Epithelial cell of proximal tubule (primary cell): ENCODE measurements at regions not wholly inside any gene's neighbourhood (a gene's known extent, or its start where the extent isn't known, plus 50 kb on each side); places are given as distances from the start of the nearest gene placed in this dataset.

ENCODE experiments used
- DNase-seq: peaks from one replicate; pipeline ENCODE4 v3.0.0-alpha.2; 2011; ENCODE audit warnings: low read depth
- H3K4me3 ChIP-seq: 2 replicates; pipeline ENCODE4 v1.5.1; 2011; ENCODE audit warnings: low read depth, mild to moderate bottlenecking, low read length
- TF ChIP-seq, protein P1 (sequence below): conservative IDR thresholded peaks from 2 replicates; pipeline ENCODE4 v1.5.1; 2012; ENCODE audit warnings: low read depth, mild to moderate bottlenecking, low read length

DNA sequence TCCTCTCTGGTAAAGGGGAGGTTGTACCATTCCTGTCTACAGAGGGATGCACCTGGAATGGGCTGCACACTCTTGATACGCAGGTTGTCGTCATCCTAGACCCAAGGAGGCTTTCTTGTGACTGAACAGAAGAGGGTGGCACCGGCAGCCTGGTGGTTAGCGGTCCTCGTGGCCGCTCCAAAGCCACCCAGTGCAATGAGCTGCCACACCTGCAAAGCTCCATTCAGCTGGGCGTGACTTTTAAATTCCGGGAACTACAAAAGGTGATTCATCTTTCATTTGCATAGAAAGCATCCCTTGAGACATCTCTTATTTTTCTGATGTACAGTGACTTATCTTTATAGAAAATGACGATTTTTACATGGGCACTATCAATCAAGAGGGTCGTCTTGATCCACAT, 286.1 kb upstream of the IRX1 start:
- TF ChIP-seq, protein P1, sequence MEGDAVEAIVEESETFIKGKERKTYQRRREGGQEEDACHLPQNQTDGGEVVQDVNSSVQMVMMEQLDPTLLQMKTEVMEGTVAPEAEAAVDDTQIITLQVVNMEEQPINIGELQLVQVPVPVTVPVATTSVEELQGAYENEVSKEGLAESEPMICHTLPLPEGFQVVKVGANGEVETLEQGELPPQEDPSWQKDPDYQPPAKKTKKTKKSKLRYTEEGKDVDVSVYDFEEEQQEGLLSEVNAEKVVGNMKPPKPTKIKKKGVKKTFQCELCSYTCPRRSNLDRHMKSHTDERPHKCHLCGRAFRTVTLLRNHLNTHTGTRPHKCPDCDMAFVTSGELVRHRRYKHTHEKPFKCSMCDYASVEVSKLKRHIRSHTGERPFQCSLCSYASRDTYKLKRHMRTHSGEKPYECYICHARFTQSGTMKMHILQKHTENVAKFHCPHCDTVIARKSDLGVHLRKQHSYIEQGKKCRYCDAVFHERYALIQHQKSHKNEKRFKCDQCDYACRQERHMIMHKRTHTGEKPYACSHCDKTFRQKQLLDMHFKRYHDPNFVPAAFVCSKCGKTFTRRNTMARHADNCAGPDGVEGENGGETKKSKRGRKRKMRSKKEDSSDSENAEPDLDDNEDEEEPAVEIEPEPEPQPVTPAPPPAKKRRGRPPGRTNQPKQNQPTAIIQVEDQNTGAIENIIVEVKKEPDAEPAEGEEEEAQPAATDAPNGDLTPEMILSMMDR, result no peak
- no peak overlapping the region for H3K4me3 ChIP-seq
- DNase-seq, result no peak

DNA sequence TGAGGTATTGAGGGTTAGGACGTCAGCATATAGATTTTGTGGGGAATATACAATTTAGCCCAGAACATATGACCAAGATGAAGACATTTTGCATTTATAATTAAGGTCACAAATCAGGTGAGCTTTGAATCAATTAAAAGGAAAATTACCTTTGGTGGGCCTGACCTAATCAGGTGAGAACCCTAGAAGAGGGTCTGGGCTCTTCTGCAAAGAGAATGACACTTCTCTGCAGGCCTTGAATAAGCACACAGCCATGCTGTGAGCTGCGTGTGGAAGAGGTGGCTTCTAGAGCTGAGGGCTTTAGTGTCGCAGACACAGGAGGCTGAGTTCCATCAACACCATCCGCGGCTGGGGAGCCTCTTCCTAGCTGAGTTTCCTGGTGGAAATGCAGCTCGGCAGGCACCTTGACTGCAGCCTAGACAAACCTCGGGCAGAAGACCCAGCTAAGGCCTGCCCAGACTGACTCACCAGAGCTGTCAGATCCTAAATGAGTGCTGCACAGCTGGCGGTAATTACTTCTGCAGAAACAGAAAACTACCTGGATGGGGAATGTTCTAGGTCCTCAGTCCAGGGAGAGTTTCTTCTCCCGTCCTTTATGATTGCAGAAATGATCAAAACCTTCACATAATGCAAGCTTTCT, 287.5 kb upstream of the IRX1 start:
- DNase-seq, result no peak

DNA sequence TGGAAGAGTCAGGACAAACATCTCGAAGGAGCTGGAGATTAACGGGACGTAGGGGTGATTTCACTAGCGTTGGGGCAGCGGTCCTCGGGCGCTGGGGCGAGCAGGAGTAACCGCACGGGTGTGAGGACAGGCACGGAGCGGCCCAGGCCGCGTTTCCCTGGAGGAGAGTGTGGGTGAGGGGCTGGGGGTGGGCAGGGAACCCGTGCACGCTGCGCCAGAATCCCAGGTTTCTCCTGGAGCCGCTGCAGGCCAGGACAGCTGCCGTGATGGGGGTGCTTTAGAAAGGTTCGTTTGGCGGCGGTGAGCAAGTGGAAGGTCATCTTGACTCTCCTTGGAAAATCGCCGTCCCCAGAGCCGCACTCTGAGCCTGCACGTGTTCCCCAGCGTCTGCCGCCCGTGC, 290.2 kb upstream of the IRX1 start:
- TF ChIP-seq, protein P1, result no peak
- DNase-seq, result no peak
- H3K4me3 ChIP-seq, result no peak overlapping the region

More for the DNA sequence above, 287.5 kb upstream of the IRX1 start:
- TF ChIP-seq, protein P1, result no peak
- H3K4me3 ChIP-seq, result no peak overlapping the region

DNA sequence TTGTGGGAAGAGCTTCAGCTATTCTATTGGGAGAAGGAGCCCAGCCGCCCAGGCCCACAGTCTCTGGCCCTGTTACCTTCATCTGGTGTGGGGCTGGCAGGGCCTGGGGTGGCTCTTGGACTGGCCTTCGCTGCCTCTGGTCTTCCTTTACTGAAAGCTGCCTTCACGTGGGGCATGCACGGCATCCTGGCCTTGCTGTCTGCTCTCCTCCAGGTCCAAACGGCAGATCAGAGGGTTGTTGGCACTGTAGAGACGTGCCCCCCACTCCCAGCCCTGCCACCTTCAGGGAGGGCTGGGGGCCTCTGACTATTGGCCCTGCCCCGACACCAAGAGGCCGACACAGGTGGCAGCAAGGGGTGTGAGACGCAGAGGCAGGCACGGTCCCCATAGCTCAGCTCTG, 291.3 kb upstream of the IRX1 start:
- H3K4me3 ChIP-seq, result no peak overlapping the region
- DNase-seq, result no peak
- TF ChIP-seq, protein P1, result no peak

DNA sequence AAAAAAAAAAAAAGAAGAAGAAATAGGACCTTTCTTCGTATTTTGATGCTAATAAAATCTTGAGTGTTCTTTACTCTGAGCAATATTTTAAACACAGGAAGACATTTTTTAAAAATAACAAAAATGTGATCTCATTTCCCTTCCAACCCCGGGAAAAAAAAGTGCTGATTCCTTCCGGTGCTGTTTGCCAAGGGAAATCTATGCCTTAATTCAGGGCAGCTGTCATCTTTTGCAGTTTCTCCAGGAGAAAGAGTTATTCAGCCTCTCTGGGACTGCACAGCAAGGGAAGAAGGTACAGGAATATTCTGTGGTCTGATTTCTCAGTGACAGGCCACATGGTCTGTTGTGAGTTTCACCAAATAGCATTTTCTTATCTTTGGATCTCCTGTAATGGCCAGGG, 291.9 kb upstream of the IRX1 start:
- no peak for DNase-seq
- TF ChIP-seq, protein P1, result no peak
- no peak overlapping the region for H3K4me3 ChIP-seq

DNA sequence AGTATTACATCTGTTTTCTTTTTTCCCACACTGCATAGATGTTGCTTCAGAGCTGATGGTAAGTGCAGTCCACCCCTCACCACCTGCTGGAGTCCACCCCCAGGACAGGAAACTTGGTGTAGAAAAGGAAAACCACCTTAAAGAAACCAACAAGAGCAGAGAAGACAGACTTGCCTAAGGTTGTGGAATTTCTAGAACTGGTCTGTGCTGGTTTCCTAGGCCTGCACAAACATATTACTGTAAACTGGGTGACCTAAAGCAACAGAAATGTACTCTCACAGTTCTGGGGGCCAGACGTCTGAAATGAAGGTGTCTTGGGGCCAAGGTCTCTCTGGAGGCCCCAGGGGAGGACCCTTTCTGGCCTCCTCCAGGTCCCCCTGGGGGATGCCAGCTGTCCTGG, 293.4 kb upstream of the IRX1 start:
- DNase-seq, result no peak
- TF ChIP-seq, protein P1, result no peak
- no peak overlapping the region for H3K4me3 ChIP-seq

DNA sequence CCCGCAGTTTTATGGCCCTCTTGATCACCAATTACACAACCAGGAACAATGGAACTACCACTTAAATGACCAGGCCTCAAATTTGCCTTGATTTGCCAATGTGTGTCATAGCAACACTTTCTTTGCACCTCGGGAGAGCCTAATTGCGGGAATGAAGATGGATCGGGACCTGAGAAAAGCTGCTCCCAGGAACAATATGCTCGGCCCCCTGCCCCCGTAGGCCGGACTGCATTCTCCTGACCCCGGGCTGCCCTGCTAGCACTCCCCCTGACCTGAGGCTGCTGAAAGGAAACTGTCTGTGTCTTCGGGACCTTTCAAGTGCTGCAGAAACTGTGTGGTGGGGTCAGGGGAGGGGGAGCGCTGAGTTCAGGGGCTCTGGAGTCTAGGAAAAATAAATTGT, 294.3 kb upstream of the IRX1 start:
- no peak overlapping the region for H3K4me3 ChIP-seq
- TF ChIP-seq, protein P1, result no peak
- no peak for DNase-seq
